ENCODE measurements at regions not wholly inside any gene's neighbourhood (a gene's known extent, or its start where the extent isn't known, plus 50 kb on each side); places are given as distances from the start of the nearest gene placed in this dataset.

DNA sequence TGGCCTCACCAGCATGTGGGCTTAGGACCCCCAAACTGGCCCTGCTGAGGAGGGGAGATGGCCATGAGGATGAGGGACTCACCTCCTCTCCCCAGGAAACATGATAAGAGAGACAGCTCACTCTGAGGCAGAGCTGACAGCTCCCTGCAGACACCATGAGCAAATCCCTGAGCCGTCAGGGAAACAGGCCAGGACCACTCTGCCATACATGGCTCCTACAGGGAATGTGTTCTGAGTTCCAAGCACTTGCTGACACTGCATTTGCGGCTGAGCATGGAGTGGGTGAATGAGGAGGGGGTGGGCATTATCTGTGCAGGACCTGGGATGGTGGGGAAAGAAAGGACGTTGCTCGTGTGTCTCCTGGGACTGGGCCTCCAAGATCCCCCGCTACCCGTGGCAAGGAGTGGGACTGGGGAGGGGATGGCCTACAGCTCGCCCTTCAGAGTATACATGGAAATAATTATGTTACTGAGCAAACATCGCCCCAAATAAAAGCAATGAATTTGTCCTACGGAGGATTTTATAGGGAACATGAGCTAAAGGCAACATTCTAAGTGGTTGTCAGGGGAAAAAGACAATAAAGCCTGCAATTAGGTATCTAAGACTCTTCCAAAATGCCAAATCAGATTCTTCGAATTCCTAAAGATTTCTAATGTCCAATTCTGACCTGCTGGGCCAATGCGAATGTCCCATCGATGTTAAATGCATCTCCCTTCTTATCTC, 355.9 kb upstream of the AJAP1 start:
- no peak for DNase-seq (ENCODE audit: low read depth)
- TF ChIP-seq, protein P1, sequence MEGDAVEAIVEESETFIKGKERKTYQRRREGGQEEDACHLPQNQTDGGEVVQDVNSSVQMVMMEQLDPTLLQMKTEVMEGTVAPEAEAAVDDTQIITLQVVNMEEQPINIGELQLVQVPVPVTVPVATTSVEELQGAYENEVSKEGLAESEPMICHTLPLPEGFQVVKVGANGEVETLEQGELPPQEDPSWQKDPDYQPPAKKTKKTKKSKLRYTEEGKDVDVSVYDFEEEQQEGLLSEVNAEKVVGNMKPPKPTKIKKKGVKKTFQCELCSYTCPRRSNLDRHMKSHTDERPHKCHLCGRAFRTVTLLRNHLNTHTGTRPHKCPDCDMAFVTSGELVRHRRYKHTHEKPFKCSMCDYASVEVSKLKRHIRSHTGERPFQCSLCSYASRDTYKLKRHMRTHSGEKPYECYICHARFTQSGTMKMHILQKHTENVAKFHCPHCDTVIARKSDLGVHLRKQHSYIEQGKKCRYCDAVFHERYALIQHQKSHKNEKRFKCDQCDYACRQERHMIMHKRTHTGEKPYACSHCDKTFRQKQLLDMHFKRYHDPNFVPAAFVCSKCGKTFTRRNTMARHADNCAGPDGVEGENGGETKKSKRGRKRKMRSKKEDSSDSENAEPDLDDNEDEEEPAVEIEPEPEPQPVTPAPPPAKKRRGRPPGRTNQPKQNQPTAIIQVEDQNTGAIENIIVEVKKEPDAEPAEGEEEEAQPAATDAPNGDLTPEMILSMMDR (IDR thresholded peaks at IDR 0.05; ENCODE audit: insufficient read depth, low read depth, low read length, missing control alignments) = no peak
- no peak overlapping the region for H3K4me3 ChIP-seq (ENCODE audit: low read depth, low read length)

DNA sequence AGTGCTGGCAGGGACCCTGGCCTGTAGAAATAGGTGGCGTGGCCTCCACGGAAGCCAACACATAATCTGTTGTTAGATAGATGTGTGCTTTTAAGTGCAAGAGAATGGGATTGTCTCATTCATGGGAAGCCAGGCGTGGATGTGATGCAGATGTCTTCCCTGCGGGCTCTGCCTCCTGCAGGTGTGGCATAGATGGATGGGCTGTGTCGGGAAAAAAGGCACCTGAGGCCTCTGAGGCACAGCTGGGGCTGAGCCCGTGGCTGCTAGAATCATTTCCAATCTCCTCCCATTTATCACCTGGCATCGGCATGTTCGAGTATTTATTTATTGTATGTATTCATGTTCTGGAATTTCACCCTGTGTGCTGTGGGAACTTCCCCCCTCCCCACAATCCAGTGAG, 353.4 kb upstream of the AJAP1 start:
- H3K4me3 ChIP-seq (ENCODE audit: low read depth, low read length) = no peak overlapping the region
- TF ChIP-seq, protein P1 (IDR thresholded peaks at IDR 0.05; ENCODE audit: insufficient read depth, low read depth, low read length, missing control alignments) = no peak
- DNase-seq (ENCODE audit: low read depth) = no peak

DNA sequence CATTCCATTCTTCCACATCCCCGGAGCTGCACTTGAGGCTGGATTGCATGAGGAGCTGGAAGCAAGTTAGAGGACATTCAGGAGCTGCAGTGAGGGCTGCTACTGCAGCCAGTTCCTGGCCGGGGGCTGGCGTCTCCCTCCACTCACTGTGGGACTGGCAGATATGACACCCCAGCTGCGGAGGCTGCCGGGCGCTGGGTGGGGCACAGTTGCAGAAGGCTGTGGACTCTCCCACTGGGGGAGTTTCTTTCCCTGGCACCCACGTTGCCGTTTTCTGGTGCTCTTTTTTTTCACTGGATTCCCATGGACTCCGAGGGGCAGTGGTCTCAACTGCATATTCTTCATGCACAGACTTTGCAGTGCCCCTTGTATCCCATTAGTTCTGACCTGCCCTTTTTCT, 351.1 kb upstream of the AJAP1 start:
- TF ChIP-seq, protein P1 (IDR thresholded peaks at IDR 0.05; ENCODE audit: insufficient read depth, low read depth, low read length, missing control alignments) = no peak
- no peak for DNase-seq (ENCODE audit: low read depth)

DNA sequence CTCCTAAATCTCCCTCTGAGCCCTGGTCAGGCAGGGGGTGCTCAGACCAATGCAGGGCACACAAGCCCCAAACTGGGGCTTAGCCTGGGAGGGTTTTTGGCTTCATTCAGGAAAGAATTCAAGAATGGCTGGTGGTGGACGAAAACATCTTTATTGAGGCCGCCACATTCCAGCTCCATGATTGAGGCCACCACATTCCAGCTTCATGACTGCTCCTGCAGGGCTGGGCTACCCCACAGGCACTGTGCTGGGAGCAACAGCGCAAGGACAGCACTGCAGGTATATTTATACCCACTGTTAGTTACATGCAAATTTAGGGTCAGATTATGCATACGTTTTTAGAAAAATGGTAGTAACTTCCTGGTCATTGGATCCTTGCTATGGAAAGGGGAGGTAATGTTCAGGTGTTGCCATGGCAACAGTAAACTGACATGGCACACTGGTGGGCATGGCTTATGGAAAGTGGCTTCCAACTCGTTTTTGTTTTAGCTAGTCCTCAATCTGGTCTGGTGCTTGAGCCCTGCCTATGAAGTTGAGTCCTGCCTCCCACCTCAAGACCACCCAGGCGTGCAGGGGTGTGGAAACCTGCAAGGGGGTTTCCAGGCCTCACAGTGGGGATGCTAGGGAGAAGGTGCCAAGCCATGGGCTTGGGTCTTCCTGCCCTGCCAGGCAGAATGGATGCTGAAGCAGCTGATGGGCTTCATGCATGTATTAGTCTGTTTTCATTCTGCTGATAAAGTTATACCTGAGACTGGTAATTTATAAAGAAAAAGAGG, 348.7 kb upstream of the AJAP1 start:
- no peak overlapping the region for H3K4me3 ChIP-seq (ENCODE audit: low read depth, low read length)
- TF ChIP-seq, protein P1 (IDR thresholded peaks at IDR 0.05; ENCODE audit: insufficient read depth, low read depth, low read length, missing control alignments) = no peak
- no peak for DNase-seq (ENCODE audit: low read depth)

More for the DNA sequence above, 351.1 kb upstream of the AJAP1 start:
- H3K4me3 ChIP-seq (ENCODE audit: low read depth, low read length) = no peak overlapping the region

DNA sequence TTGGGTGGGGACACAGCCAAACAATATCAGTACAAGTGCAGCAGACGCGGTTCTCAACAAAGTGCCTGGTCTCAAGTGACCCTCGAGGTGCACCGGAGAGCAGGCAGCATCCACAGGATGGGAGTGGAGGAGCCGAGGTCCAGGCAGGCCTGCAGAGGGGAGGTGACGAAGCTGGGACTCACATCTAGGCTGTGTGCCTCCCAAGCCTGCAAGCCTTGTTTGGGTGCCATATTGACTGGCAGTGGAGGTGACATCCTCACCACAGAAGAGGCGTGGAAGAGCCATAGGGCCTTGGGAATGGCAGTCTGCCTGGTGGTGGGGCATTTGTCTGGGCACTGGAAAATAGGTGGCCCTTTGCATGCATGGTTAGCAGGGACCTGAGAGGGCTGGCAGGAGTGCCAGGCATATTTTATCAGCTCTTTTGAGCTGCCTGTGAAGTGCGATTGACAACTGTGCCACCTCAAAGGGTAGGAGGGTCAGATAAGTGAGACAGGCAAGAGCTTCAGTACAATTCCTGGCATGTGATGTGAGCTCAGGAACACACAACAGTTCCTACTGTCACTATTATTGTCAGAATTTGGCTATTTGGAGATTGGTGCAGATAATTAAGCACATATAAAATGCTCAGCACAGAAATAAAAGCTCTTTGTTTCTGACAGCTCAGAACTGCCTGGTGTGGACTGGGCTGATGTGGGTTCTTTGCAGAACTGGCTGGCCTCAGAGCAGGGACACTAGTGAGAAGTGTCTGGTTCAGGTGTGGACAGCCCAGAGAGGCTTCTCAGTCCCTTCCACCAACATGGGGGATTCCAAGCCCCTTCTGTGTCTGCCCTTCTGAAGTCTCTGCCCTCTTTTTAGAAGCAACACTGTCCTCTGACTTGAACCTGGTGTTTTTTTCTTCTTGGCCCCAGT, 347.6 kb upstream of the AJAP1 start:
- TF ChIP-seq, protein P1 (IDR thresholded peaks at IDR 0.05; ENCODE audit: insufficient read depth, low read depth, low read length, missing control alignments) = no peak
- no peak overlapping the region for H3K4me3 ChIP-seq (ENCODE audit: low read depth, low read length)
- DNase-seq (ENCODE audit: low read depth) = no peak

DNA sequence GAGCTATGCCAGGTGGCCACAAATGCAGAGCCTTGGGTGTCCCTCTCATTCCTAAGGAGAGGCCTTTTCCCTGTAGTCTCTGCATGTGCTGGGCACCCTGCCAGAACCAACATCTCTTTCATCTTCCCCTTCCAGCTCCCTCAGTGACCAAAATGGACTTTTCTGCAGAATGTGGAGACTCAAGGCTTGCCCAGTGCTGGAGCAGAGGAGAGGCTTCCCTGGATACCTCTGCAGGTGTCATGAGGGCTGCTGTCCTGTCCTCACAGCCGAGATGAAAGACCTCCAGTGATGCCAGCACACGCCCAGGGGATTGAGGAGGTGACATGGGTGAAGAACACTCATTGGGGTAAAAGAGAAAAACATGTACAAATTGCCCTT, 347.0 kb upstream of the AJAP1 start:
- no peak overlapping the region for H3K4me3 ChIP-seq (ENCODE audit: low read depth, low read length)
- TF ChIP-seq, protein P1 (IDR thresholded peaks at IDR 0.05; ENCODE audit: insufficient read depth, low read depth, low read length, missing control alignments) = no peak
- DNase-seq (ENCODE audit: low read depth) = no peak

Data from GM12865 (cell line).